H1 (cell line): ENCODE measurements at regions not wholly inside any gene's neighbourhood (a gene's known extent, or its start where the extent isn't known, plus 50 kb on each side); places are given as distances from the start of the nearest gene placed in this dataset.

ENCODE experiments used
- CTCF ChIA-PET: fragments of 300-600 bp; sonication (Branson Sonifier 250); formaldehyde crosslinking; loops from one replicate; lab custom pipeline; 2021; ENCODE audit not compliant: partially characterized antibody; lab: Charles Lee
- POLR2A ChIA-PET: fragments of 300-600 bp; sonication (Branson Sonifier 250); formaldehyde crosslinking; loops from one replicate; lab custom pipeline; 2021; ENCODE audit warnings: inconsistent platforms; ENCODE audit not compliant: partially characterized antibody; lab: Charles Lee
- DNase-seq, 2 experiments: peaks; one replicate each; pipeline versions ENCODE4 v3.0.0 to v3.0.0-alpha.2; 2010 to 2022; ENCODE audit warnings: low spot score in 2 of 2, low read depth in 1 of 2, mixed read lengths in 1 of 2
- FAIRE-seq: peaks from 2 replicates; lab custom pipeline; 2011; peaks lifted over from hg19 to GRCh38; lab: Jason Lieb, UNC
- H2AFZ ChIP-seq: 2 replicates; pipeline ENCODE4 v1.8.1; 2012; ENCODE audit warnings: low read length, inconsistent platforms
- H2AK5ac ChIP-seq: 2 replicates; pipeline ENCODE4 v1.6.1; 2013; ENCODE audit warnings: low read depth, low read length
- H2BK120ac ChIP-seq: replicated peaks from 2 replicates; pipeline ENCODE3; 2013; ENCODE audit warnings: low read depth, low read length, inconsistent platforms
- H2BK12ac ChIP-seq: 2 replicates; pipeline ENCODE4 v1.6.1; 2013; ENCODE audit warnings: low read depth, low read length
- H2BK15ac ChIP-seq: 2 replicates; pipeline ENCODE4 v1.6.1; 2013; ENCODE audit warnings: low read length
- H2BK20ac ChIP-seq: 2 replicates; pipeline ENCODE4 v1.6.1; 2013; ENCODE audit warnings: low read length
- H2BK5ac ChIP-seq: 2 replicates; pipeline ENCODE4 v1.6.1; 2013; ENCODE audit warnings: low read depth, low read length
- H3K14ac ChIP-seq: 2 replicates; pipeline ENCODE4 v1.6.1; 2013; ENCODE audit warnings: inconsistent platforms; ENCODE audit not compliant: insufficient read length
- H3K18ac ChIP-seq: 2 replicates; pipeline ENCODE4 v1.6.1; 2013; ENCODE audit warnings: low read length; ENCODE audit errors: extremely low read depth
- H3K23ac ChIP-seq: 2 replicates; pipeline ENCODE4 v1.6.1; 2013; ENCODE audit warnings: inconsistent platforms; ENCODE audit not compliant: insufficient read length
- H3K23me2 ChIP-seq: 2 replicates; pipeline ENCODE4 v1.6.1; 2013; ENCODE audit warnings: low read depth, low read length
- H3K27ac ChIP-seq: 2 replicates; pipeline ENCODE4 v1.6.1; 2011; ENCODE audit warnings: low read depth, low read length, inconsistent platforms
- H3K27me3 ChIP-seq, 4 experiments: replicated peaks in 1 of 4; 1 replicate in 1 of 4; 2 replicates in 3 of 4; pipeline versions ENCODE4 v1.6.1 to v1.8.1; 2011 to 2013; ENCODE audit warnings: low read length in 3 of 4, mild to moderate bottlenecking in 3 of 4, inconsistent platforms in 2 of 4, mixed read lengths in 2 of 4, moderate library complexity in 1 of 4; ENCODE audit not compliant: control insufficient read depth in 3 of 4, insufficient read depth in 3 of 4; ENCODE audit errors: extremely low read depth in 1 of 4
- H3K36me3 ChIP-seq, 4 experiments: 2 replicates each; pipeline versions ENCODE4 v1.6.1 to v1.8.1; 2011 to 2013; ENCODE audit warnings: mild to moderate bottlenecking in 4 of 4, low read length in 3 of 4, moderate library complexity in 2 of 4, control low read depth in 1 of 4, inconsistent platforms in 1 of 4; ENCODE audit not compliant: insufficient read depth in 4 of 4, control insufficient read depth in 2 of 4
- H3K4ac ChIP-seq: replicated peaks from 2 replicates; pipeline ENCODE3; 2013; ENCODE audit warnings: low read length, low read depth, mixed read lengths, inconsistent platforms; ENCODE audit not compliant: insufficient read length
- H3K4me1 ChIP-seq, 4 experiments: replicated peaks in 1 of 4; 1 replicate in 1 of 4; 2 replicates in 3 of 4; pipeline versions ENCODE4 v1.6.1 to v1.8.1; 2011 to 2013; ENCODE audit warnings: low read length in 3 of 4, inconsistent platforms in 2 of 4, mixed read lengths in 1 of 4; ENCODE audit not compliant: insufficient read depth in 4 of 4, control insufficient read depth in 3 of 4
- H3K4me2 ChIP-seq, 2 experiments: 2 replicates each; pipeline versions ENCODE4 v1.6.1 to v1.8.1; 2011 to 2013; ENCODE audit warnings: low read depth in 2 of 2, low read length in 2 of 2, control low read depth in 1 of 2, inconsistent platforms in 1 of 2, mild to moderate bottlenecking in 1 of 2; ENCODE audit not compliant: insufficient read depth in 1 of 2
- H3K4me3 ChIP-seq, 4 experiments: fragments of 200-600, 300-600 bp in 1 of 4; sonication (generic), shearing (Covaris generic), sonication (Bioruptor Twin) in 1 of 4; 2 replicates each; pipeline versions ENCODE4 v1.5.1 to v1.8.1; 2011 to 2016; ENCODE audit warnings: low read length in 4 of 4, low read depth in 3 of 4, control low read depth in 2 of 4, inconsistent platforms in 2 of 4, mild to moderate bottlenecking in 2 of 4, mixed read lengths in 1 of 4, moderate library complexity in 1 of 4; ENCODE audit not compliant: insufficient read depth in 2 of 4; ENCODE audit errors: extremely low read depth in 1 of 4
- H3K56ac ChIP-seq: replicated peaks from 2 replicates; pipeline ENCODE3; 2013; ENCODE audit warnings: low read depth, mild to moderate bottlenecking, mixed read lengths, low read length, inconsistent platforms; ENCODE audit not compliant: insufficient read length
- H3K79me1 ChIP-seq: 2 replicates; pipeline ENCODE4 v1.6.1; 2013; ENCODE audit warnings: low read depth, low read length, control low read depth
- H3K79me2 ChIP-seq, 2 experiments: 2 replicates each; pipeline versions ENCODE4 v1.6.1 to v1.8.1; 2012 to 2013; ENCODE audit warnings: low read length in 2 of 2, mild to moderate bottlenecking in 2 of 2, inconsistent platforms in 1 of 2; ENCODE audit not compliant: insufficient read depth in 2 of 2, control insufficient read depth in 1 of 2
- H3K9ac ChIP-seq, 4 experiments: replicated peaks in 1 of 4; 1 replicate in 1 of 4; 2 replicates in 3 of 4; pipeline versions ENCODE4 v1.6.1 to v1.8.1; 2011 to 2013; ENCODE audit warnings: low read depth in 3 of 4, low read length in 3 of 4, control low read depth in 2 of 4, mild to moderate bottlenecking in 2 of 4, moderate library complexity in 2 of 4, inconsistent platforms in 1 of 4; ENCODE audit errors: extremely low read depth in 1 of 4
- H3K9me3 ChIP-seq, 2 experiments: 2 replicates each; pipeline versions ENCODE4 v1.6.1 to v1.8.1; 2012 to 2013; ENCODE audit warnings: mild to moderate bottlenecking in 2 of 2, moderate library complexity in 2 of 2, control low read depth in 1 of 2, inconsistent platforms in 1 of 2, low read depth in 1 of 2, low read length in 1 of 2, mixed read lengths in 1 of 2; ENCODE audit not compliant: insufficient read depth in 2 of 2
- H4K20me1 ChIP-seq, 2 experiments: replicated peaks in 1 of 2; 2 replicates each; pipeline versions ENCODE3 to v1.8.1; 2011 to 2013; ENCODE audit warnings: inconsistent platforms in 2 of 2, low read length in 2 of 2, mild to moderate bottlenecking in 1 of 2; ENCODE audit not compliant: insufficient read depth in 2 of 2, control insufficient read depth in 1 of 2
- H4K5ac ChIP-seq: 2 replicates; pipeline ENCODE4 v1.6.1; 2013; ENCODE audit warnings: low read length, low read depth, mixed read lengths, inconsistent platforms; ENCODE audit not compliant: insufficient read length
- H4K8ac ChIP-seq: 2 replicates; pipeline ENCODE4 v1.8.0; 2013; ENCODE audit warnings: mild to moderate bottlenecking, moderate library complexity, low read length, inconsistent platforms; ENCODE audit not compliant: insufficient read depth; ENCODE audit errors: extremely low read depth
- H4K91ac ChIP-seq: replicated peaks from 2 replicates; pipeline ENCODE3; 2013; ENCODE audit warnings: low read length, mixed read lengths, inconsistent platforms; ENCODE audit not compliant: insufficient read length
- ASH2L ChIP-seq: fragments of 200-600, 300-600 bp; sonication (generic); IDR thresholded peaks from one replicate; pipeline ENCODE4 v1.7.1; 2017; ENCODE audit warnings: low read length
- BACH1 ChIP-seq: IDR thresholded peaks from 2 replicates; pipeline ENCODE4 v1.6.1; 2012; ENCODE audit warnings: low read length, improper control_type of control experiment
- CTBP2 ChIP-seq: IDR thresholded peaks from 2 replicates; pipeline ENCODE4 v1.7.0; 2011; ENCODE audit warnings: borderline replicate concordance, mild to moderate bottlenecking, moderate library complexity, mixed read lengths, low read length; ENCODE audit not compliant: insufficient read depth, insufficient read length
- FOSL1 ChIP-seq: IDR thresholded peaks from 2 replicates; pipeline ENCODE4 v1.6.1; 2011; ENCODE audit warnings: mild to moderate bottlenecking, low read depth, low read length, moderate library complexity; ENCODE audit not compliant: insufficient read depth
- RFX5 ChIP-seq: IDR thresholded peaks from 2 replicates; pipeline ENCODE4 v1.6.1; 2011; ENCODE audit warnings: low read depth, low read length, improper control_type of control experiment, borderline replicate concordance
- RNF2 ChIP-seq: fragments of 200-900, 300-1000 bp; sonication (generic); IDR thresholded peaks from 2 replicates; pipeline ENCODE4 v1.7.1; 2016; ENCODE audit warnings: borderline replicate concordance, low read depth, mild to moderate bottlenecking, antibody characterized with exemption, low read length; ENCODE audit not compliant: poor library complexity, severe bottlenecking; ENCODE audit errors: missing control alignments
- SAP30 ChIP-seq: fragments of 300-600 bp; sonication (generic); IDR thresholded peaks from 2 replicates; pipeline ENCODE4 v1.7.1; 2012; ENCODE audit warnings: low read length, moderate library complexity, mild to moderate bottlenecking, inconsistent platforms; ENCODE audit not compliant: insufficient read depth, insufficient replicate concordance
- TAF1 ChIP-seq: IDR thresholded peaks from 2 replicates; pipeline ENCODE4 v1.6.1; 2011; ENCODE audit warnings: mild to moderate bottlenecking, low read depth, low read length
- WGBS, 2 experiments: shearing (Covaris generic) in 1 of 2; methylation state at CpG; one replicate each; pipeline versions ENCODE4 v1.1.6 to v1.1.7; 2013 to 2015; ENCODE audit warnings: low lambda C conversion rate in 2 of 2, mixed read lengths in 2 of 2, inconsistent platforms in 1 of 2, low coverage in 1 of 2, missing lambda C conversion rate in 1 of 2; ENCODE audit not compliant: insufficient replicate concordance in 2 of 2, insufficient coverage in 1 of 2, insufficient read length in 1 of 2; ENCODE audit errors: extremely low coverage in 1 of 2, missing lambda C conversion rate in 1 of 2; 5-methylcytosine and 5-hydroxymethylcytosine counted together

GRCh38 chr14:101068313-101069227 is 165.0 kb upstream of the RTL1 start:
- H3K79me2 ChIP-seq: no peaks in the 10 kb centered on the region
- H3K4me3 ChIP-seq: no peak overlapping the region
- no peaks in the 10 kb centered on the region; a peak in 1 of 7 replicates for H3K27me3 ChIP-seq
- H2BK120ac ChIP-seq: no peak overlapping the region
- H3K18ac ChIP-seq: no peak overlapping the region
- H2BK12ac ChIP-seq: no peak overlapping the region
- POLR2A ChIA-PET: no interaction called here
- H2BK20ac ChIP-seq: no peak overlapping the region
- CTCF ChIA-PET: no interaction called here
- H4K5ac ChIP-seq: no peak overlapping the region
- H3K79me1 ChIP-seq: no peaks in the 10 kb centered on the region
- peaks cover 0 to 4% of the 10 kb centered on the region in 2 experiments; a peak in 1 of 4 replicates for H3K9me3 ChIP-seq
- no peak overlapping the region for H2BK15ac ChIP-seq
- H3K4me1 ChIP-seq: peaks cover 0 to 12% (median 6%) of the 10 kb centered on the region in 4 experiments; a peak in 6 of 7 replicates
- TF ChIP-seq RFX5 (no peak), FOSL1 (no peak), TAF1 (no peak), BACH1 (no peak), ASH2L (no peak), SAP30 (no peak), CTBP2 (no peak), RNF2 (no peak)
- FAIRE-seq (no peak), DNase-seq (peak in 1 of 2 experiments; percentile 33)
- no peak overlapping the region for H3K23ac ChIP-seq
- H4K8ac ChIP-seq: no peak overlapping the region
- no peak overlapping the region for H2BK5ac ChIP-seq
- no peak overlapping the region for H2AFZ ChIP-seq
- H2AK5ac ChIP-seq: no peak overlapping the region
- no peak overlapping the region for H3K56ac ChIP-seq
- H3K23me2 ChIP-seq: no peaks in the 10 kb centered on the region
- H3K36me3 ChIP-seq: no peaks in the 10 kb centered on the region
- H3K4me2 ChIP-seq: no peak overlapping the region
- no peak overlapping the region for H3K27ac ChIP-seq
- H3K9ac ChIP-seq: no peak overlapping the region
- H4K91ac ChIP-seq: no peak overlapping the region
- no peaks in the 10 kb centered on the region for H4K20me1 ChIP-seq
- no peak overlapping the region for H3K4ac ChIP-seq
- no peak overlapping the region for H3K14ac ChIP-seq
- WGBS, 2 experiments: 95% methylated on average over 34 of the region's 34 CpGs; no CpG with 5 or more reads in 1 of the 2 experiments
